ENCODE measurements at regions not wholly inside any gene's neighbourhood (a gene's known extent, or its start where the extent isn't known, plus 50 kb on each side); places are given as distances from the start of the nearest gene placed in this dataset.

DNA sequence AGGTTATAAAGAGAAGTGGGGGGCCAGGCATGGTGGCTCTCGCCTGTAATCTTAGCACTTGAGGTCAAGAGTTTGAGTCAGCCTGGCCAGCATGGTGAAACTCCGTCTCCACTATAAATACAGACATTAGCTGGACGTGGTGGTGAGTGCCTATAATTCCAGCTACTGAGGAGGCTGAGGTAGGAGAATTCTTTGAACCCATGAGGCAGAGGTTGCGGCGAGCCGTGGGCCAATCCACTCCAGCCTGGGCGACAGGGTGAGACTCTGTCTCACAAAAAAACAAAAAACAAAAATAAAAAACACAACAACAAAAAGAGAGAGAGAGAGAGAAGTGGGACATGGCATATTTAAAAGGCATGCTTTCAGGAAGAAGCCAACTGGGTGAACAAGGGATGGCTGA lies 80.1 kb upstream of the CARD18 start:
- H3K4me3 ChIP-seq = no peak overlapping the region
- H3K27ac ChIP-seq = no peak overlapping the region
- WGBS, 2 donors = 90 to 92% methylated on average over 7 of the region's 7 CpGs
- no peaks in the 10 kb centered on the region for H3K9me3 ChIP-seq
- no peaks in the 10 kb centered on the region for H3K36me3 ChIP-seq
- no peaks in the 10 kb centered on the region for H3K4me1 ChIP-seq
- no peak for DNase-seq
- no peak for TF ChIP-seq POLR2A (IDR thresholded peaks at IDR 0.05)
- TF ChIP-seq, protein P1, sequence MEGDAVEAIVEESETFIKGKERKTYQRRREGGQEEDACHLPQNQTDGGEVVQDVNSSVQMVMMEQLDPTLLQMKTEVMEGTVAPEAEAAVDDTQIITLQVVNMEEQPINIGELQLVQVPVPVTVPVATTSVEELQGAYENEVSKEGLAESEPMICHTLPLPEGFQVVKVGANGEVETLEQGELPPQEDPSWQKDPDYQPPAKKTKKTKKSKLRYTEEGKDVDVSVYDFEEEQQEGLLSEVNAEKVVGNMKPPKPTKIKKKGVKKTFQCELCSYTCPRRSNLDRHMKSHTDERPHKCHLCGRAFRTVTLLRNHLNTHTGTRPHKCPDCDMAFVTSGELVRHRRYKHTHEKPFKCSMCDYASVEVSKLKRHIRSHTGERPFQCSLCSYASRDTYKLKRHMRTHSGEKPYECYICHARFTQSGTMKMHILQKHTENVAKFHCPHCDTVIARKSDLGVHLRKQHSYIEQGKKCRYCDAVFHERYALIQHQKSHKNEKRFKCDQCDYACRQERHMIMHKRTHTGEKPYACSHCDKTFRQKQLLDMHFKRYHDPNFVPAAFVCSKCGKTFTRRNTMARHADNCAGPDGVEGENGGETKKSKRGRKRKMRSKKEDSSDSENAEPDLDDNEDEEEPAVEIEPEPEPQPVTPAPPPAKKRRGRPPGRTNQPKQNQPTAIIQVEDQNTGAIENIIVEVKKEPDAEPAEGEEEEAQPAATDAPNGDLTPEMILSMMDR (IDR thresholded peaks at IDR 0.05) = no peak
- no peaks in the 10 kb centered on the region for H3K27me3 ChIP-seq
- intact Hi-C loops (cut with DNase I) = no loop called here

- Histone ChIP-seq H3K9me3 (no peaks in the 10 kb centered on the region), H3K4me1 (no peaks in the 10 kb centered on the region), H3K36me3 (no peaks in the 10 kb centered on the region), H3K4me3 (no peak overlapping the region), H3K27me3 (no peaks in the 10 kb centered on the region), H3K27ac (no peak overlapping the region)
- TF ChIP-seq, protein P1 (IDR thresholded peaks at IDR 0.05) = no peak
- no peak for TF ChIP-seq POLR2A (IDR thresholded peaks at IDR 0.05)
- intact Hi-C loops (cut with DNase I) = no loop called here
- DNase-seq = no peak
- 87 to 89% methylated on average over 10 of the region's 10 CpGs for WGBS, 2 donors
These were observed 79.7 kb upstream of the CARD18 start for GRCh38 chr11:105219269-105219668.

GRCh38 chr11:105215528-105215927 lies 76.0 kb upstream of the CARD18 start:
- no peaks in the 10 kb centered on the region for H3K36me3 ChIP-seq
- H3K27me3 ChIP-seq = no peaks in the 10 kb centered on the region
- TF ChIP-seq, protein P1 (IDR thresholded peaks at IDR 0.05) = no peak
- no peak for TF ChIP-seq POLR2A (IDR thresholded peaks at IDR 0.05)
- H3K9me3 ChIP-seq = no peaks in the 10 kb centered on the region
- no peak for DNase-seq
- no peak overlapping the region for H3K27ac ChIP-seq
- intact Hi-C loops (cut with DNase I) = no loop called here
- peaks cover 0 to 7% (median 0%) of the 10 kb centered on the region in 3 donors for H3K4me1 ChIP-seq
- no peak overlapping the region for H3K4me3 ChIP-seq
- 95 to 100% methylated on average over 1 of the region's 1 CpG for WGBS, 2 donors

GRCh38 chr11:105211806-105212554 lies 72.4 kb upstream of the CARD18 start:
- H3K4me1 ChIP-seq = peaks cover 0 to 7% (median 0%) of the 10 kb centered on the region in 3 donors
- H3K27ac ChIP-seq = no peak overlapping the region
- TF ChIP-seq, protein P1 (IDR thresholded peaks at IDR 0.05) = no peak
- TF ChIP-seq POLR2A (IDR thresholded peaks at IDR 0.05) = no peak
- H3K9me3 ChIP-seq = no peaks in the 10 kb centered on the region
- DNase-seq = no peak
- intact Hi-C loops (cut with DNase I) = no loop called here
- H3K36me3 ChIP-seq = no peaks in the 10 kb centered on the region
- H3K27me3 ChIP-seq = no peaks in the 10 kb centered on the region
- WGBS, 2 donors = 27 to 56% methylated on average over 5 of the region's 5 CpGs
- no peak overlapping the region for H3K4me3 ChIP-seq

- no peak overlapping the region for H3K4me3 ChIP-seq
- no peaks in the 10 kb centered on the region for H3K9me3 ChIP-seq
- no peaks in the 10 kb centered on the region for H3K27me3 ChIP-seq
- DNase-seq = no peak
- no peak overlapping the region for H3K27ac ChIP-seq
- WGBS, 2 donors = 90 to 92% methylated on average over 4 of the region's 4 CpGs
- H3K36me3 ChIP-seq = no peaks in the 10 kb centered on the region
- peaks cover 0 to 7% (median 0%) of the 10 kb centered on the region in 3 donors for H3K4me1 ChIP-seq
- no peak for TF ChIP-seq POLR2A (IDR thresholded peaks at IDR 0.05)
- TF ChIP-seq, protein P1 (IDR thresholded peaks at IDR 0.05) = no peak
- intact Hi-C loops (cut with DNase I) = no loop called here
These were observed 68.5 kb upstream of the CARD18 start for GRCh38 chr11:105208019-105208418.
